DOHH2 (cell line): ENCODE measurements at regions not wholly inside any gene's neighbourhood (a gene's known extent, or its start where the extent isn't known, plus 50 kb on each side); places are given as distances from the start of the nearest gene placed in this dataset.

Source experiments
- CTCF ChIP-seq: fragments of 200-600 bp; sonication (generic); IDR thresholded peaks from one replicate; pipeline ENCODE4 v1.5.1; 2014; ENCODE audit warnings: antibody characterized with exemption, mild to moderate bottlenecking, low read depth, low read length; ENCODE audit not compliant: poor library complexity, severe bottlenecking
- EZH2phosphoT487 ChIP-seq: fragments of 200-600 bp; sonication (generic); IDR thresholded peaks from 2 replicates; pipeline ENCODE4 v1.6.1; 2017; ENCODE audit warnings: borderline replicate concordance, mild to moderate bottlenecking, antibody characterized with exemption, low read length, moderate library complexity, mixed read lengths

- TF ChIP-seq CTCF (no peak), EZH2phosphoT487 (no peak)
Measured at GRCh38 chr10:36711361-36711760, 414.0 kb upstream of the ANKRD30A start.
